Upper lobe of left lung (tissue), 4 donors: ENCODE measurements at regions not wholly inside any gene's neighbourhood (a gene's known extent, or its start where the extent isn't known, plus 50 kb on each side); places are given as distances from the start of the nearest gene placed in this dataset.

ENCODE experiments used
- CTCF ChIP-seq, 6 experiments: fragments of 450-650 bp in 4 of 6; fragments of 200-600 bp in 2 of 6; sonication (generic) in 2 of 6; IDR thresholded peaks; one replicate each; pipeline ENCODE4 v1.5.1; 2016 to 2019; ENCODE audit warnings: antibody characterized with exemption in 6 of 6
- EP300 ChIP-seq, 4 donors: sonication (generic); formaldehyde crosslinking; IDR thresholded peaks; one replicate each; pipeline ENCODE4 v1.5.1; 2017; ENCODE audit warnings: antibody characterized with exemption in 4 of 4, control low read depth in 2 of 4
- POLR2A ChIP-seq, 4 donors: fragments of 450-650 bp; IDR thresholded peaks; one replicate each; pipeline ENCODE4 v1.5.1; 2016 to 2017; ENCODE audit warnings: antibody characterized with exemption in 4 of 4, mild to moderate bottlenecking in 2 of 4
- POLR2AphosphoS5 ChIP-seq, 2 donors: sonication (generic); formaldehyde crosslinking; IDR thresholded peaks; one replicate each; pipeline ENCODE4 v1.5.1; 2017; ENCODE audit warnings: antibody characterized with exemption in 2 of 2

GRCh38 chrX:75883446-75883845 lies 98.4 kb upstream of the MAGEE2 start:
- no peak for TF ChIP-seq CTCF (IDR thresholded peaks at IDR 0.05)
- no peak for TF ChIP-seq EP300 (IDR thresholded peaks at IDR 0.05)
- TF ChIP-seq POLR2AphosphoS5 (IDR thresholded peaks at IDR 0.05) = no peak
- TF ChIP-seq POLR2A (IDR thresholded peaks at IDR 0.05) = no peak
